Bronchial epithelial cell (primary cell): ENCODE measurements at regions not wholly inside any gene's neighbourhood (a gene's known extent, or its start where the extent isn't known, plus 50 kb on each side); places are given as distances from the start of the nearest gene placed in this dataset.

Experiments
- DNase-seq: peaks from one replicate; pipeline ENCODE4 v3.0.0-alpha.2; 2010; ENCODE audit warnings: low read depth
- FAIRE-seq: peaks from 2 replicates; lab custom pipeline; 2011; peaks lifted over from hg19 to GRCh38; lab: Jason Lieb, UNC
- H3K27me3 ChIP-seq: 2 replicates; pipeline ENCODE4 v1.5.1; 2011; ENCODE audit warnings: low read length; ENCODE audit not compliant: control insufficient read depth, insufficient read depth
- H3K36me3 ChIP-seq: 2 replicates; pipeline ENCODE4 v1.5.1; 2011; ENCODE audit warnings: low read length; ENCODE audit not compliant: control insufficient read depth, insufficient read depth
- H3K4me3 ChIP-seq: 2 replicates; pipeline ENCODE4 v1.5.1; 2011; ENCODE audit warnings: mild to moderate bottlenecking, low read depth, low read length, control low read depth
- CTCF ChIP-seq: IDR thresholded peaks from 2 replicates; pipeline ENCODE4 v1.5.1; 2011; ENCODE audit warnings: mild to moderate bottlenecking, moderate library complexity, low read length, control low read depth, inconsistent platforms; ENCODE audit not compliant: insufficient read depth, severe bottlenecking

DNA sequence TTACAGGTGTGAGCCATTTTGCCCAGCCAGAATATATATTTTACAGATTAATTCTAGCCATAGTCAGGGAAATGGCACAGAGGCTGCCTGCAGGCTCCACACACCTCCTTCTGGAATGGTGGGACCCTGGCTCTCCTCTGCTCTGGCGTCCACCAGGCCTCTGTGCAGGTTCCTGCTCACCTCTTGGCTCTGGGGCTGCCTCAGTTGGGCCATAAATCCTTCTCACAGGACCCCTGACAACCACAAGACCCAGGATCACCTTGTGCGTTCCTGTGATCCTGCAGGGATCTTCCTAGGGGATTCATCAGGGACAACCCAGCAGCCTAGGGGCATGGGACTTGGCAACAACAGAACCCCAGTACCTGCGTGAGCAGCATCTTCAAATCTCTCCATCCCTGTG lies 93.0 kb upstream of the FSTL4 start:
- TF ChIP-seq CTCF: no peak
- FAIRE-seq (no peak), DNase-seq (no peak)
- Histone ChIP-seq H3K27me3 (no peaks in the 10 kb centered on the region), H3K4me3 (no peak overlapping the region), H3K36me3 (no peaks in the 10 kb centered on the region)

DNA sequence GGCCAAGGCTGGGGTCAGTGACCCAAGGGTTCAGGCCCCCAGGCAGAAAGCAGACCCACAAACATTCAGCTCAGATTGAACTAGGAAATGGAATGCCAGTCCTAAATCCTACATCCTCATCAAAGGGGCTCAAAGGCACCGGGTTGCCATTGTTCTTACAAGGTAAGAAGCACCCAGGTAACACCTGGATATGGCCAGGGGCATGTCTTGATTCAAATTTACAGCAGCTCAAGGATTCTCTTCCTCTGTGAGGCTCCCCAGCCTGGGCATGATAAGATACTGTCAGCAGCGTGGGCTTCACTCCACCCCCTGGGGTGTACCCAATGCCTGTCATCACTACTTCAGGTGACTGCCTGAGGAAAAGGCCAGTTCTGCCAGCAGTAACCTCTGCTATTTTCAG lies 92.1 kb upstream of the FSTL4 start:
- no peaks in the 10 kb centered on the region for H3K27me3 ChIP-seq
- no peak for TF ChIP-seq CTCF
- DNase-seq: no peak
- H3K4me3 ChIP-seq: no peak overlapping the region
- H3K36me3 ChIP-seq: no peaks in the 10 kb centered on the region
- no peak for FAIRE-seq

DNA sequence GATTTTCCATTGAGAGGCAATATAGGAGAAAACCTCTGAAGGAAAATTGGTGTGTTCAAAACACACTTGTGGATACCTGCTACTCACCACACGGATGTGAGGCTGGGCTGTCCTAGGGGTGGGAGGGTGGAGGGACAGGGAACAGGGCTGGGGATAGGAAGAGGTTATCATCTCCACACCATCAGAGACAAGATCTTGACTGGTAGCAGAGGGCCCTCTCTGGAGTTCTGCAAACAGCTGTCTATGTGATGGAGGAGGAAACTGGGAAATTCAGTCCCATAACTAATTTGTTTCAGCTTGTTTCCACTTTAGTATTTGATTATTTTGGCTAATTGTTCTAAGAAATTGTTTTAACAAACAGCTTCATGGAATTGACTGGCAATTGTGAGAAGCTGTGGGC lies 91.6 kb upstream of the FSTL4 start:
- Histone ChIP-seq H3K4me3 (no peak overlapping the region), H3K27me3 (no peaks in the 10 kb centered on the region), H3K36me3 (no peaks in the 10 kb centered on the region)
- TF ChIP-seq CTCF: no peak
- DNase-seq: no peak
- FAIRE-seq: no peak

GRCh38 chr5:133702791-133703770 lies 90.7 kb upstream of the FSTL4 start:
- TF ChIP-seq CTCF: no peak
- Histone ChIP-seq H3K4me3 (no peak overlapping the region), H3K27me3 (no peaks in the 10 kb centered on the region), H3K36me3 (no peaks in the 10 kb centered on the region)
- no peak for FAIRE-seq
- DNase-seq: no peak

- no peaks in the 10 kb centered on the region for H3K36me3 ChIP-seq
- TF ChIP-seq CTCF: no peak
- no peak overlapping the region for H3K4me3 ChIP-seq
- DNase-seq: no peak
- FAIRE-seq: no peak
- H3K27me3 ChIP-seq: no peaks in the 10 kb centered on the region
Observed at GRCh38 chr5:133701871-133702270, 89.5 kb upstream of the FSTL4 start.
